ENCODE measurements at regions not wholly inside any gene's neighbourhood (a gene's known extent, or its start where the extent isn't known, plus 50 kb on each side); places are given as distances from the start of the nearest gene placed in this dataset.

DNA sequence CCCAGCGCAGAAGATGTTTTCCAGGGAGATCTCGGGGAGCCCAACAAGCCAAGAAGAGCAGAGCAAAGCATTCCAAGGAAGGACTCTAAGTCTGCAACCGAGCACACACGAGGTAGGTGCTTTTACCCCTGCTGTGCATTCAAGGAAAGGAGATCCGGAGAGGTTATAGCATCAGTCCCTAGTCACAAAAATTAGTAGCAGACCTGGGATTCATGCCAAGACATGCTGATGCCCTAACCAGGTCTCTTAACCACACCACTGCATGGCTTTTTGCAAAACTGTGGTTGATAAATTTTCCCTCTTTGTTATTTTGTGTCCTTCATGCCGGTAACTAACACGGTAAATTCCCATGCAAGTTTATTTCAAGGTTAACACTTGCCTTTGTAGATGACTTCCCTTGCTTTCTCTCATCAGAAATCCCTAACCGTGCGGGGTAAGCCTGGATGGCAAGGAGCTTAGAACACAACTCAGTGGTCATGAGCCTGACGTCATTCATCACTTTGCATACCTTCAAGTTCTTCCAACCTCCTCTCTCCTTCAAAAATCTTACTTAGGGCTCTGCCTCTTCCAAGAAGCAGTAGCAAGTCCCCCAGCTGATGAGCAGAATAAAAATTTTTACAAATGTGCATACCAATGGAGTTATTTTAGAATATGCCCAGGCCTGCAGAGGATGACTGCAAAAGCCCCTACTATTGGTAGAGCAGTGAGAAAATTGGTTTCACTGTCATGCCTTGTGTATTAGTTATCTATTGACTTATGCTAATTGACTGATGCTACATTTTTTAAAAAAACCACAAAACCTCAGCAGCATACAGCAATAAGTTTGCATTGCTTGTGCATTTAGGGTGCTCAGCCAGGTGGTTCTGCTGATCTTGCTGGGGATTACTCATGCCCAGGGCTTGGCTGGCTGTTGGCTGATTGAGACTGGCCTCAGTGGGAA, 465.1 kb downstream of the MN1 start:
- DNase-seq (ENCODE audit: insufficient read length, low spot score), result no peak
- no peak for FAIRE-seq
- TF ChIP-seq, protein P1, sequence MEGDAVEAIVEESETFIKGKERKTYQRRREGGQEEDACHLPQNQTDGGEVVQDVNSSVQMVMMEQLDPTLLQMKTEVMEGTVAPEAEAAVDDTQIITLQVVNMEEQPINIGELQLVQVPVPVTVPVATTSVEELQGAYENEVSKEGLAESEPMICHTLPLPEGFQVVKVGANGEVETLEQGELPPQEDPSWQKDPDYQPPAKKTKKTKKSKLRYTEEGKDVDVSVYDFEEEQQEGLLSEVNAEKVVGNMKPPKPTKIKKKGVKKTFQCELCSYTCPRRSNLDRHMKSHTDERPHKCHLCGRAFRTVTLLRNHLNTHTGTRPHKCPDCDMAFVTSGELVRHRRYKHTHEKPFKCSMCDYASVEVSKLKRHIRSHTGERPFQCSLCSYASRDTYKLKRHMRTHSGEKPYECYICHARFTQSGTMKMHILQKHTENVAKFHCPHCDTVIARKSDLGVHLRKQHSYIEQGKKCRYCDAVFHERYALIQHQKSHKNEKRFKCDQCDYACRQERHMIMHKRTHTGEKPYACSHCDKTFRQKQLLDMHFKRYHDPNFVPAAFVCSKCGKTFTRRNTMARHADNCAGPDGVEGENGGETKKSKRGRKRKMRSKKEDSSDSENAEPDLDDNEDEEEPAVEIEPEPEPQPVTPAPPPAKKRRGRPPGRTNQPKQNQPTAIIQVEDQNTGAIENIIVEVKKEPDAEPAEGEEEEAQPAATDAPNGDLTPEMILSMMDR (IDR thresholded peaks at IDR 0.05; ENCODE audit: insufficient read depth, missing control alignments), result no peak

DNA sequence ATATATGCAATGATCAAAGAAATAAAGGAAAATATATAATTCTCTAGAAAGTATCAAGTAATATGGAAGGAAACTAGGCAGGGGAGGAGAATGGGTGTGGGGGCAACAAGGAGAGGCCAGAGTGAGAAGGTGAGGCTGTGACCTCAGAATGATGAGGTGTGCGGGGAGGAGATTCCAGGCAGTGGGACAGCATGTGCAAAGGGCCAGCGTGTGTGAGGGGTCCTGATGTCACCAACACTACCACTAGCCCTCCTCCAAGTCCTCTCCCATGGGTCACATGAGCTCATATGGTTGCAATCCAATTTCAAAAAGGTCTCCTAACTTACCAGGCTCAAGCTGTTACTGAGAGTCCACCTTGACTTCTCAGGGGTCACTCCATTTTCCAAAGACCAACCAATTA, 463.9 kb downstream of the MN1 start:
- FAIRE-seq (no peak), DNase-seq (ENCODE audit: insufficient read length, low spot score) (no peak)
- TF ChIP-seq, protein P1 (IDR thresholded peaks at IDR 0.05; ENCODE audit: insufficient read depth, missing control alignments), result no peak

DNA sequence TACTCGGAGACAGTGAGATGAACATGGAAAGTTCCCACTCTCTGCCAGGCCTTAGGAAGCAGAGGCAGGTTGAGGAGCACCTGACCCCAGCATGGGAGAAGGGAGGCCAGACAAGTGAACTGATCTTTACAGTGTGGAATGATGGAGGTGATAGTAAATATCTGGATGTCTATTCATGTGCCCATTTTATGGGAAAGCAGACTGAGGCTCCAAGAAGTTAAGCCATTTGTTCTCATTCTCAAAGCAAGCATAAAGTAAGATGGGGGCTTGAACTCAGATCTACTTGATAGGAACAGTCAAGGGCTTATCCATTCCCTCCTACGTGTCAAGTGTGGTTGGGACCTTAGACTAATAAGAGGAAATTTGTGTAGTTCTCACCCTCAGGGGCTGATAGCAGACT, 461.5 kb downstream of the MN1 start:
- FAIRE-seq (no peak), DNase-seq (ENCODE audit: insufficient read length, low spot score) (no peak)
- TF ChIP-seq, protein P1 (IDR thresholded peaks at IDR 0.05; ENCODE audit: insufficient read depth, missing control alignments), result no peak

DNA sequence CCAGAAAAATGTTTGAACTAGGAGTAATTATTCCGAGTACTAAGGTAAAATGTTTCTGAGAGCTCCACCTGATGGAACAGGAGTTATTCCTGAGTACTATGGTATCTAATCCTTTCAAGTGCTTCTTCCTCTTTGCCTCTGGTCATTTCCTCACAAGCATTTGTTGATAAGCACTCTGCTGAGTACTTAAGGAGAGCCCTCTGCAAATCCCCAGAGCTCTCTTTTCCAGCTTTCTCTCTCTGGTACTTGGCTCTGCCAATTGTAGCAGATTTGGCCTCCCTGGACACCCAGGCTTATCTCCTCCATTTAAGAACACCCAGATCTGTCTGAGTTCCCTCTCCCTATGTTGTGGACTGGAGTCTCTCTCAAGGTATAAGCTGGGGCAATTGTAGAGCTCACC, 457.0 kb downstream of the MN1 start:
- TF ChIP-seq, protein P1 (IDR thresholded peaks at IDR 0.05; ENCODE audit: insufficient read depth, missing control alignments), result no peak
- FAIRE-seq (no peak), DNase-seq (ENCODE audit: insufficient read length, low spot score) (no peak)

DNA sequence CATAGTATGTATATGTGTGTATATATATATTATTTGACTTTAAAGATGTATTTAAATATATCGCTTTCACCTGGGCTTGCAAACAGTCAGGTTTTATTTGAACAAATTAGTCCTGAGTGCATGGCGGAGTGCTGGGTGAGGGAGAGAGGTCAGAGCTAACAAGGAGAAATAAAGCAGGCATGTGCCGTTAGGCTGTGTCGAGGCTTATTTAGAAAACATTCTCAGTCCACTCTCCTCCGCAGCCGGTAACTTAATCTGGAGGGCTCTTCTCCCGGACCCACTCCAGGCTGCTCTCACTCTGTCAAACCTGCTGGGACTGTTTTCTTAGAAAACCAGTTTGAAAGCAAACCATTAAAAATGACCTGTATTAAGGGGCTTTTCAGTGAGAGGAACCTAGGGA, 455.9 kb downstream of the MN1 start:
- no peak for DNase-seq (ENCODE audit: insufficient read length, low spot score)
- no peak for FAIRE-seq

DNA sequence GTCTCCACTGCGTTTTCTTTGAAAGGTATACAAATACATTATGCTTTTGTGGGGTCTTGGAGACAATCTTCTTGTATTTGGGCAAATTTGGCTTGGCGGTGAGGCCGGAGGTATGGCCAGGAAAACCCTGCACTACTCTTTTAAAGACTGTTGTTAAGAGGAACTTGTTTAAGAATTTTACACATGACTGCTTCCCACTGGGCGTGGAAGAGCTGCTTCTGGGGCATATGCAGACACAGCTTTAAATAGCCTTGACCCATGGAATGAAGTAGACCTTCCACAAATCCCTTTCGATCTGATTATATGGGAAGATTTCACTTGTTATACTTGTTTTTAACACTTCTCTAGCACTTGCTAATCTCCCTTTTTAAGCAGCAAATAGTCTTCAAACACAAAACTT, 453.6 kb downstream of the MN1 start:
- TF ChIP-seq, protein P1 (IDR thresholded peaks at IDR 0.05; ENCODE audit: insufficient read depth, missing control alignments), result no peak
- no peak for DNase-seq (ENCODE audit: insufficient read length, low spot score)
- no peak for FAIRE-seq

More for the DNA sequence above, 455.9 kb downstream of the MN1 start:
- TF ChIP-seq, protein P1 (IDR thresholded peaks at IDR 0.05; ENCODE audit: insufficient read depth, missing control alignments), result no peak

DNA sequence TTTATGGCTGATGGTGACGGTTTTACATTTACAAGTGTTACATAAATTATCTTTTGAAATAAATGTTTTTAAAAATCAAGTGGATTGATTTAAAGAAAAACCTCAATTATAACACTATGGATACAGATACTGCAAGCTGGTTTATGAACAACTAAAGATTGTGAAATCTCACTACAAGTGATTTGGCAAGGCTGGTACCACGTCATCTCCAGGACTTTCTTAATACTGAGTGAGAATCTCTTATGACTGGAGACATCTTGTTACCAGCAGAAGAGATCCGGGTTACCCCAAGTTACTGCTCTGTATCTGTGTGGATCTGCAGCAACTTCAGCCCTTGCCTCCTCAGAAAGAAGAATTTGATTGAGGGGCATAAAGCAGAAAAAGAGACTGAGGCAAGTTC, 452.9 kb downstream of the MN1 start:
- TF ChIP-seq, protein P1 (IDR thresholded peaks at IDR 0.05; ENCODE audit: insufficient read depth, missing control alignments), result no peak
- DNase-seq (ENCODE audit: insufficient read length, low spot score), result no peak
- FAIRE-seq, result no peak

Measured in D721Med (cell line).